ENCODE measurements at regions not wholly inside any gene's neighbourhood (a gene's known extent, or its start where the extent isn't known, plus 50 kb on each side); places are given as distances from the start of the nearest gene placed in this dataset.

GRCh38 chr5:68489556-68489955 lies 274.0 kb downstream of the PIK3R1 start:
- TF ChIP-seq CREB5 (CRISPR knock-in tag; IDR thresholded peaks at IDR 0.05; ENCODE audit: low read depth) (no peak), RARB (CRISPR knock-in tag; IDR thresholded peaks at IDR 0.05) (no peak), PPARA (CRISPR knock-in tag; IDR thresholded peaks at IDR 0.05; ENCODE audit: borderline replicate concordance) (no peak), ZNF565 (CRISPR knock-in tag; conservative IDR thresholded peaks at IDR 0.05; ENCODE audit: low read depth) (no peak)
- ATAC-seq = no peak

- ATAC-seq = no peak
- TF ChIP-seq PPARA (CRISPR knock-in tag; IDR thresholded peaks at IDR 0.05; ENCODE audit: borderline replicate concordance) (no peak), ISL1 (CRISPR knock-in tag; IDR thresholded peaks at IDR 0.05) (no peak), CSRNP3 (CRISPR knock-in tag; IDR thresholded peaks at IDR 0.05) (no peak), OSR1 (CRISPR knock-in tag; IDR thresholded peaks at IDR 0.05) (no peak), ARNTL (CRISPR knock-in tag; IDR thresholded peaks at IDR 0.05; ENCODE audit: borderline replicate concordance, low read depth) (no peak)
Measured at GRCh38 chr5:68490406-68490805, 274.9 kb downstream of the PIK3R1 start.

- no peak for TF ChIP-seq PPARA (CRISPR knock-in tag; IDR thresholded peaks at IDR 0.05; ENCODE audit: borderline replicate concordance)
- TF ChIP-seq ISL1 (CRISPR knock-in tag; IDR thresholded peaks at IDR 0.05) = no peak
- no peak for TF ChIP-seq CREB5 (CRISPR knock-in tag; IDR thresholded peaks at IDR 0.05; ENCODE audit: low read depth)
- no peak for TF ChIP-seq ZNF565 (CRISPR knock-in tag; conservative IDR thresholded peaks at IDR 0.05; ENCODE audit: low read depth)
- no peak for TF ChIP-seq ZFP30 (CRISPR knock-in tag; IDR thresholded peaks at IDR 0.05)
- no peak for TF ChIP-seq ARNTL (CRISPR knock-in tag; IDR thresholded peaks at IDR 0.05; ENCODE audit: borderline replicate concordance, low read depth)
- no peak for TF ChIP-seq ESRRG (CRISPR knock-in tag; IDR thresholded peaks at IDR 0.05)
- no peak for TF ChIP-seq PATZ1 (CRISPR knock-in tag; IDR thresholded peaks at IDR 0.05; ENCODE audit: borderline replicate concordance)
- TF ChIP-seq ZFP3 (CRISPR knock-in tag; IDR thresholded peaks at IDR 0.05) = no peak
- TF ChIP-seq ZNF8 (CRISPR knock-in tag; IDR thresholded peaks at IDR 0.05) = no peak
- no peak for TF ChIP-seq CSDC2 (CRISPR knock-in tag; IDR thresholded peaks at IDR 0.05)
- no peak for TF ChIP-seq ZC3H10 (CRISPR knock-in tag; IDR thresholded peaks at IDR 0.05)
- TF ChIP-seq TOX (CRISPR knock-in tag; IDR thresholded peaks at IDR 0.05; ENCODE audit: borderline replicate concordance) = no peak
- no peak for TF ChIP-seq TCF4 (CRISPR knock-in tag; IDR thresholded peaks at IDR 0.05; ENCODE audit: borderline replicate concordance)
- no peak for ATAC-seq
Measured at GRCh38 chr5:68494771-68495170, 279.2 kb downstream of the PIK3R1 start.

- no peak for ATAC-seq
- TF ChIP-seq ZNF565 (CRISPR knock-in tag; conservative IDR thresholded peaks at IDR 0.05; ENCODE audit: low read depth) (no peak), ISL1 (CRISPR knock-in tag; IDR thresholded peaks at IDR 0.05) (no peak), ZNF70 (CRISPR knock-in tag; IDR thresholded peaks at IDR 0.05) (no peak), PATZ1 (CRISPR knock-in tag; IDR thresholded peaks at IDR 0.05; ENCODE audit: borderline replicate concordance) (no peak), TSHZ2 (CRISPR knock-in tag; IDR thresholded peaks at IDR 0.05) (no peak), ARNTL (CRISPR knock-in tag; IDR thresholded peaks at IDR 0.05; ENCODE audit: borderline replicate concordance, low read depth) (no peak), CSRNP3 (CRISPR knock-in tag; IDR thresholded peaks at IDR 0.05) (no peak), POU6F1 (CRISPR knock-in tag; IDR thresholded peaks at IDR 0.05; ENCODE audit: borderline replicate concordance, low read depth) (no peak)
Measured at GRCh38 chr5:68499987-68500386, 284.4 kb downstream of the PIK3R1 start.

All from SK-N-SH treated with all-trans-retinoic acid at 6 μM for 48 hours (cell line).